Transverse colon (tissue), 4 donors: ENCODE measurements at regions not wholly inside any gene's neighbourhood (a gene's known extent, or its start where the extent isn't known, plus 50 kb on each side); places are given as distances from the start of the nearest gene placed in this dataset.

ENCODE experiments used
- DNase-seq: peaks from one replicate; pipeline ENCODE4 v3.0.0-alpha.2; 2019
- H3K27ac ChIP-seq, 4 donors: fragments of 200-600 bp; sonication (generic); 2 replicates each; pipeline ENCODE4 v1.5.1; 2016 to 2018; ENCODE audit warnings: inconsistent platforms in 4 of 4
- H3K27me3 ChIP-seq: fragments of 200-600 bp; sonication (generic); 2 replicates; pipeline ENCODE4 v1.5.1; 2017; ENCODE audit warnings: inconsistent platforms
- H3K36me3 ChIP-seq, 4 donors: fragments of 200-600 bp; sonication (generic); 2 replicates each; pipeline ENCODE4 v1.5.1; 2017 to 2019; ENCODE audit warnings: inconsistent platforms in 4 of 4
- H3K4me1 ChIP-seq, 4 donors: fragments of 200-600 bp; sonication (generic); 2 replicates each; pipeline ENCODE4 v1.5.1; 2017 to 2020; ENCODE audit warnings: inconsistent platforms in 4 of 4
- H3K4me3 ChIP-seq, 4 donors: fragments of 200-600 bp; sonication (generic); 1 replicate in 1 of 4; 2 replicates in 3 of 4; pipeline versions ENCODE4 v1.5.1 to v1.6.1; 2017 to 2019; ENCODE audit warnings: inconsistent platforms in 4 of 4
- H3K9me3 ChIP-seq, 2 donors: fragments of 200-600 bp; sonication (generic); 2 replicates each; pipeline ENCODE4 v1.5.1; 2017 to 2019; ENCODE audit warnings: inconsistent platforms in 2 of 2
- CTCF ChIP-seq, 5 experiments: fragments of 200-600 bp in 3 of 5; fragments of 450-650 bp in 2 of 5; sonication (generic) in 3 of 5; IDR thresholded peaks; 1 replicate in 2 of 5; 2 replicates in 3 of 5; pipeline ENCODE4 v1.5.1; 2016 to 2017; ENCODE audit warnings: antibody characterized with exemption in 5 of 5, inconsistent platforms in 3 of 5, mild to moderate bottlenecking in 2 of 5, moderate library complexity in 1 of 5
- EP300 ChIP-seq: sonication (generic); formaldehyde crosslinking; IDR thresholded peaks from one replicate; pipeline ENCODE4 v1.6.1; 2017; ENCODE audit warnings: antibody characterized with exemption, low read depth
- POLR2A ChIP-seq: fragments of 450-650 bp; IDR thresholded peaks from one replicate; pipeline ENCODE4 v1.6.1; 2016; ENCODE audit warnings: antibody characterized with exemption, mild to moderate bottlenecking, moderate library complexity
- POLR2AphosphoS5 ChIP-seq, 3 donors: sonication (generic); formaldehyde crosslinking; IDR thresholded peaks; one replicate each; pipeline ENCODE4 v1.6.1; 2016; ENCODE audit warnings: antibody characterized with exemption in 3 of 3
- WGBS, 2 donors: methylation state at CpG; one replicate each; pipeline ENCODE4 v1.1.5; 2018; ENCODE audit warnings: low coverage in 1 of 2; 5-methylcytosine and 5-hydroxymethylcytosine counted together
- in situ Hi-C, 4 donors: fragments of 200-750 bp; cut with MboI; loops; one replicate each; pipeline versions ENCODE4 v1.15.0 to v1.15.1; 2017; ENCODE audit warnings: low sequenced_read_pairs in 3 of 4, low pct_ligation_motif_present in 1 of 4, low pct_unique_long_range_greater_than_20kb in 1 of 4
- intact Hi-C: fragments of 100-400 bp; cut with DNase I; formaldehyde crosslinking; loops from one replicate; pipeline ENCODE4 v1.15.1; 2023; ENCODE audit warnings: low total_unique reads

- H3K36me3 ChIP-seq = no peaks in the 10 kb centered on the region
- WGBS, 2 donors = 52 to 60% methylated on average over 11 to 22 of the region's 24 CpGs
- H3K9me3 ChIP-seq = no peaks in the 10 kb centered on the region
- DNase-seq = no peak
- in situ Hi-C loops = no loop called here
- peaks cover 33 to 51% (median 49%) of the 10 kb centered on the region in 4 donors for H3K4me1 ChIP-seq
- peak overlapping the region; percentile 58 to 71 (median 68) for H3K27ac ChIP-seq
- intact Hi-C loops = no loop called here
- no peak overlapping the region for H3K4me3 ChIP-seq
- no peak for TF ChIP-seq EP300
- no peak for TF ChIP-seq POLR2A
- TF ChIP-seq POLR2AphosphoS5 (IDR thresholded peaks at IDR 0.05) = no peak
- no peak for TF ChIP-seq CTCF (IDR thresholded peaks at IDR 0.05)
- no peaks in the 10 kb centered on the region for H3K27me3 ChIP-seq
These were observed 68.9 kb downstream of the NCOR2 start for GRCh38 chr12:124498275-124499189.

- Histone ChIP-seq H3K4me3 (no peak overlapping the region), H3K36me3 (no peaks in the 10 kb centered on the region), H3K9me3 (no peaks in the 10 kb centered on the region), H3K4me1 (peaks cover 33 to 51% (median 47%) of the 10 kb centered on the region in 4 donors), H3K27ac (peak overlapping the region; percentile 58 to 71 (median 68)), H3K27me3 (no peaks in the 10 kb centered on the region)
- 60 to 71% methylated on average over 1 to 7 of the region's 7 CpGs for WGBS, 2 donors
- intact Hi-C loops = no loop called here
- no peak for DNase-seq
- no peak for TF ChIP-seq EP300
- peak in 1 of 3 donors; percentile 22 for TF ChIP-seq POLR2AphosphoS5 (IDR thresholded peaks at IDR 0.05)
- in situ Hi-C loops = no loop called here
These were observed 69.8 kb downstream of the NCOR2 start for GRCh38 chr12:124497658-124498057.

GRCh38 chr12:124497039-124497438 lies 70.4 kb downstream of the NCOR2 start:
- Histone ChIP-seq H3K4me3 (no peak overlapping the region), H3K27me3 (no peaks in the 10 kb centered on the region), H3K4me1 (peaks cover 33 to 48% (median 42%) of the 10 kb centered on the region in 4 donors), H3K36me3 (no peaks in the 10 kb centered on the region), H3K27ac (peak overlapping the region; percentile 27 to 71 (median 58)), H3K9me3 (no peaks in the 10 kb centered on the region)
- in situ Hi-C loops (no loop called here), intact Hi-C loops (no loop called here)
- no peak for DNase-seq
- WGBS, 2 donors = 86% methylated on average over 13 of the region's 13 CpGs; no CpG with 5 or more reads in 1 of the 2 donors
- TF ChIP-seq POLR2A (no peak), CTCF (IDR thresholded peaks at IDR 0.05) (no peak), EP300 (no peak), POLR2AphosphoS5 (IDR thresholded peaks at IDR 0.05) (no peak)

- DNase-seq = no peak
- 93% methylated on average over 3 of the region's 3 CpGs; no CpG with 5 or more reads in 1 of the 2 donors for WGBS, 2 donors
- Histone ChIP-seq H3K27me3 (no peaks in the 10 kb centered on the region), H3K4me3 (no peak overlapping the region), H3K4me1 (peaks cover 33 to 45% (median 37%) of the 10 kb centered on the region in 4 donors), H3K36me3 (no peaks in the 10 kb centered on the region), H3K9me3 (no peaks in the 10 kb centered on the region), H3K27ac (peak overlapping the region in 1 of 4 donors; percentile 58)
- no peak for TF ChIP-seq CTCF (IDR thresholded peaks at IDR 0.05)
- TF ChIP-seq EP300 = no peak
- no peak for TF ChIP-seq POLR2AphosphoS5 (IDR thresholded peaks at IDR 0.05)
- TF ChIP-seq POLR2A = no peak
- in situ Hi-C loops (no loop called here), intact Hi-C loops (no loop called here)
These were observed 70.8 kb downstream of the NCOR2 start for GRCh38 chr12:124496584-124496983.
